Calu3 (cell line): ENCODE measurements at regions not wholly inside any gene's neighbourhood (a gene's known extent, or its start where the extent isn't known, plus 50 kb on each side); places are given as distances from the start of the nearest gene placed in this dataset.

Experiments
- BruUV-seq: library from RNA; stranded (reverse); fragments of 400-500 nt; replicated peaks from 2 replicates; lab custom pipeline; 2021; lab: Mats Ljungman, UMichigan
- CTCF ChIA-PET: fragments of 300-600 bp; sonication (Branson Sonifier 250); formaldehyde crosslinking; loops from one replicate; lab custom pipeline; 2022; ENCODE audit warnings: antibody characterized with exemption; lab: Charles Lee
- DNase-seq: peaks from one replicate; pipeline ENCODE4 v3.0.0; 2022
- H3K27ac Mint-ChIP-seq: one replicate; pipeline ENCODE4 v1.8.0; 2022; ENCODE audit warnings: mixed read lengths; ENCODE audit not compliant: unreplicated experiment
- H3K27me3 Mint-ChIP-seq: one replicate; pipeline ENCODE4 v1.8.0; 2022; ENCODE audit warnings: mixed read lengths; ENCODE audit not compliant: unreplicated experiment
- H3K36me3 Mint-ChIP-seq: one replicate; pipeline ENCODE4 v1.8.0; 2022; ENCODE audit warnings: mild to moderate bottlenecking, moderate library complexity, mixed read lengths; ENCODE audit not compliant: insufficient read depth, unreplicated experiment
- H3K4me1 Mint-ChIP-seq: one replicate; pipeline ENCODE4 v1.8.0; 2022; ENCODE audit warnings: mild to moderate bottlenecking, low read depth, mixed read lengths; ENCODE audit not compliant: unreplicated experiment
- H3K4me3 Mint-ChIP-seq: one replicate; pipeline ENCODE4 v1.8.0; 2022; ENCODE audit warnings: mild to moderate bottlenecking, low read depth, moderate library complexity, mixed read lengths; ENCODE audit not compliant: unreplicated experiment
- H3K9me3 Mint-ChIP-seq: one replicate; pipeline ENCODE4 v1.8.0; 2022; ENCODE audit warnings: low read depth, mixed read lengths; ENCODE audit not compliant: unreplicated experiment
- CTCF ChIP-seq: fragments of 200-600 bp; IDR thresholded peaks from one replicate; pipeline ENCODE4 v1.8.0; 2022; ENCODE audit warnings: antibody characterized with exemption; ENCODE audit not compliant: unreplicated experiment
- intact Hi-C: fragments of 100-400 bp; cut with micrococcal nuclease; formaldehyde crosslinking; loops from one replicate; pipeline ENCODE4 v1.10.0; 2022; ENCODE audit not compliant: unreplicated experiment

GRCh38 chr13:106056851-106057250 lies 478.6 kb downstream of the EFNB2 start:
- intact Hi-C loops: no loop called here
- no peaks in the 10 kb centered on the region for H3K36me3 Mint-ChIP-seq
- no peak for TF ChIP-seq CTCF
- BruUV-seq: no TSS peak
- H3K27me3 Mint-ChIP-seq: no peaks in the 10 kb centered on the region
- no peaks in the 10 kb centered on the region for H3K9me3 Mint-ChIP-seq
- CTCF ChIA-PET: no interaction called here
- no peak for DNase-seq
- no peak overlapping the region for H3K27ac Mint-ChIP-seq
- no peaks in the 10 kb centered on the region for H3K4me1 Mint-ChIP-seq
- H3K4me3 Mint-ChIP-seq: no peak overlapping the region

GRCh38 chr13:106052200-106052767 lies 483.2 kb downstream of the EFNB2 start:
- no peak overlapping the region for H3K4me3 Mint-ChIP-seq
- CTCF ChIA-PET: no interaction called here
- intact Hi-C loops: no loop called here
- no peak for TF ChIP-seq CTCF
- no peak overlapping the region for H3K27ac Mint-ChIP-seq
- DNase-seq: no peak
- H3K9me3 Mint-ChIP-seq: no peaks in the 10 kb centered on the region
- no peaks in the 10 kb centered on the region for H3K4me1 Mint-ChIP-seq
- no TSS peak for BruUV-seq
- H3K27me3 Mint-ChIP-seq: no peaks in the 10 kb centered on the region
- no peaks in the 10 kb centered on the region for H3K36me3 Mint-ChIP-seq

GRCh38 chr13:106049171-106049570 lies 486.3 kb downstream of the EFNB2 start:
- DNase-seq: no peak
- no peaks in the 10 kb centered on the region for H3K27me3 Mint-ChIP-seq
- no peaks in the 10 kb centered on the region for H3K36me3 Mint-ChIP-seq
- H3K4me3 Mint-ChIP-seq: no peak overlapping the region
- H3K4me1 Mint-ChIP-seq: no peaks in the 10 kb centered on the region
- no peaks in the 10 kb centered on the region for H3K9me3 Mint-ChIP-seq
- no peak for TF ChIP-seq CTCF
- H3K27ac Mint-ChIP-seq: no peak overlapping the region
- intact Hi-C loops: no loop called here
- CTCF ChIA-PET: no interaction called here
- no TSS peak for BruUV-seq

GRCh38 chr13:106048386-106048785 lies 487.1 kb downstream of the EFNB2 start:
- no peaks in the 10 kb centered on the region for H3K36me3 Mint-ChIP-seq
- intact Hi-C loops: no loop called here
- CTCF ChIA-PET: no interaction called here
- no peaks in the 10 kb centered on the region for H3K4me1 Mint-ChIP-seq
- no peak for DNase-seq
- H3K9me3 Mint-ChIP-seq: no peaks in the 10 kb centered on the region
- TF ChIP-seq CTCF: no peak
- no peak overlapping the region for H3K4me3 Mint-ChIP-seq
- BruUV-seq: no TSS peak
- H3K27me3 Mint-ChIP-seq: no peaks in the 10 kb centered on the region
- H3K27ac Mint-ChIP-seq: no peak overlapping the region
